Endothelial cell of umbilical vein (primary cell): ENCODE measurements at regions not wholly inside any gene's neighbourhood (a gene's known extent, or its start where the extent isn't known, plus 50 kb on each side); places are given as distances from the start of the nearest gene placed in this dataset.

Source experiments
- BruUV-seq: library from RNA; stranded (reverse); fragments of 400-500 nt; replicated peaks from 2 replicates; lab custom pipeline; 2021; lab: Mats Ljungman, UMichigan
- CTCF ChIA-PET: fragments of 300-600, 350-600 bp; sonication (Branson Sonifier 250); formaldehyde crosslinking; loops from one replicate; lab custom pipeline; 2021; ENCODE audit warnings: antibody characterized with exemption, inconsistent platforms; lab: Charles Lee
- POLR2A ChIA-PET: fragments of 300-600, 350-600 bp; sonication (Branson Sonifier 250); formaldehyde crosslinking; loops from one replicate; lab custom pipeline; 2021; ENCODE audit warnings: antibody characterized with exemption, inconsistent platforms; lab: Charles Lee
- DNase-seq: peaks from one replicate; pipeline ENCODE4 v3.0.0-alpha.2; 2011; ENCODE audit warnings: low read depth, low spot score
- FAIRE-seq: peaks from 2 replicates; lab custom pipeline; 2011; peaks lifted over from hg19 to GRCh38; lab: Jason Lieb, UNC
- H2AFZ ChIP-seq: 2 replicates; pipeline ENCODE4 v1.6.0; 2012; ENCODE audit warnings: low read depth, low read length, control low read depth, inconsistent platforms
- H3K27ac ChIP-seq: 2 replicates; pipeline ENCODE4 v1.5.1; 2011; ENCODE audit warnings: low read depth, mild to moderate bottlenecking, control low read depth, low read length, moderate library complexity; ENCODE audit not compliant: insufficient read depth
- H3K27me3 ChIP-seq, 2 experiments: 2 replicates each; pipeline versions ENCODE4 v1.6.0 to v1.6.1; 2011; ENCODE audit warnings: low read length in 2 of 2, mixed read lengths in 1 of 2; ENCODE audit not compliant: control insufficient read depth in 2 of 2, insufficient read depth in 2 of 2
- H3K36me3 ChIP-seq, 2 experiments: 2 replicates in 1 of 2; 3 replicates in 1 of 2; pipeline ENCODE4 v1.5.1; 2011; ENCODE audit warnings: low read length in 2 of 2, mild to moderate bottlenecking in 1 of 2, moderate library complexity in 1 of 2; ENCODE audit not compliant: control insufficient read depth in 2 of 2, insufficient read depth in 2 of 2; ENCODE audit errors: extremely low read depth in 1 of 2
- H3K4me1 ChIP-seq: 3 replicates; pipeline ENCODE4 v1.5.1; 2011; ENCODE audit warnings: mild to moderate bottlenecking, low read length; ENCODE audit not compliant: control insufficient read depth, insufficient read depth; ENCODE audit errors: extremely low read depth
- H3K4me2 ChIP-seq: 2 replicates; pipeline ENCODE4 v1.6.1; 2011; ENCODE audit warnings: low read length, control low read depth, mixed read lengths; ENCODE audit not compliant: insufficient read depth
- H3K4me3 ChIP-seq, 3 experiments: fragments of 200-600 bp in 1 of 3; sonication (generic), shearing (Covaris generic) in 1 of 3; replicated peaks in 1 of 3; 2 replicates each; pipeline ENCODE4 v1.5.1; 2011 to 2016; ENCODE audit warnings: control low read depth in 3 of 3, low read length in 3 of 3, mild to moderate bottlenecking in 2 of 3, inconsistent platforms in 1 of 3, low read depth in 1 of 3, moderate library complexity in 1 of 3; ENCODE audit not compliant: insufficient read depth in 1 of 3
- H3K79me2 ChIP-seq: 2 replicates; pipeline ENCODE4 v1.6.0; 2012; ENCODE audit warnings: low read length, inconsistent platforms; ENCODE audit not compliant: control insufficient read depth, insufficient read depth
- H3K9ac ChIP-seq: replicated peaks from 2 replicates; pipeline ENCODE3; 2011; ENCODE audit warnings: low read length, control low read depth; ENCODE audit not compliant: insufficient read depth; ENCODE audit errors: extremely low read depth
- H3K9me1 ChIP-seq: replicated peaks from 3 replicates; pipeline ENCODE4 v1.6.0; 2011; ENCODE audit warnings: mild to moderate bottlenecking, low read length; ENCODE audit not compliant: control insufficient read depth, insufficient read depth; ENCODE audit errors: extremely low read depth
- H3K9me3 ChIP-seq: replicated peaks from 2 replicates; pipeline ENCODE4 v1.5.1; 2012; ENCODE audit warnings: low read length, inconsistent platforms; ENCODE audit not compliant: control insufficient read depth, insufficient read depth
- H4K20me1 ChIP-seq: replicated peaks from 2 replicates; pipeline ENCODE3; 2011; ENCODE audit warnings: mild to moderate bottlenecking, low read length; ENCODE audit not compliant: control insufficient read depth, insufficient read depth; ENCODE audit errors: extremely low read depth
- CTCF ChIP-seq, 2 donors: IDR thresholded peaks; 1 replicate in 1 of 2; 2 replicates in 1 of 2; pipeline ENCODE4 v1.5.1; 2011; ENCODE audit warnings: low read length in 2 of 2, mild to moderate bottlenecking in 2 of 2, moderate library complexity in 2 of 2, control low read depth in 1 of 2, inconsistent platforms in 1 of 2, low read depth in 1 of 2; ENCODE audit not compliant: insufficient read depth in 1 of 2; ENCODE audit errors: extremely low read depth in 1 of 2
- EZH2 ChIP-seq: IDR thresholded peaks from 2 replicates; pipeline ENCODE4 v1.6.1; 2012; ENCODE audit warnings: borderline replicate concordance, low read depth, mild to moderate bottlenecking, moderate library complexity, low read length, inconsistent platforms; ENCODE audit not compliant: severe bottlenecking
- FOS ChIP-seq: IDR thresholded peaks from 2 replicates; pipeline ENCODE4 v1.6.1; 2011; ENCODE audit warnings: mild to moderate bottlenecking, low read length, moderate library complexity, borderline replicate concordance; ENCODE audit not compliant: insufficient read depth
- GATA2 ChIP-seq: IDR thresholded peaks from 2 replicates; pipeline ENCODE4 v1.7.0; 2011; ENCODE audit warnings: low read depth, mild to moderate bottlenecking, moderate library complexity, mixed read lengths, low read length; ENCODE audit not compliant: insufficient read length, insufficient read depth
- JUN ChIP-seq: IDR thresholded peaks from 2 replicates; pipeline ENCODE4 v1.6.1; 2011; ENCODE audit warnings: borderline replicate concordance, low read depth; ENCODE audit not compliant: insufficient read length, insufficient read depth
- MAX ChIP-seq: IDR thresholded peaks from 2 replicates; pipeline ENCODE4 v1.6.1; 2011; ENCODE audit not compliant: insufficient read depth, insufficient read length
- MYC ChIP-seq: IDR thresholded peaks from one replicate; pipeline ENCODE4 v1.6.1; 2011; ENCODE audit warnings: mild to moderate bottlenecking, low read depth, low read length
- POLR2A ChIP-seq: IDR thresholded peaks from 2 replicates; pipeline ENCODE4 v1.6.1; 2012; ENCODE audit warnings: low read depth, mild to moderate bottlenecking, control low read depth, low read length
- POLR2AphosphoS5 ChIP-seq: IDR thresholded peaks from 2 replicates; pipeline ENCODE4 v1.6.1; 2012; ENCODE audit warnings: low read depth, mild to moderate bottlenecking, control low read depth, low read length, moderate library complexity; ENCODE audit not compliant: insufficient read depth
- dilution Hi-C: fragments of 300-500 bp; cut with MboI; formaldehyde crosslinking; loops from one replicate; pipeline ENCODE4 v1.15.0; 2019; ENCODE audit warnings: low sequenced_read_pairs; ENCODE audit not compliant: extremely low pct_ligation_motif_present
- intact Hi-C: fragments of 100-400 bp; cut with micrococcal nuclease; formaldehyde crosslinking; loops from one replicate; pipeline ENCODE4 v1.10.0; 2022

- Histone ChIP-seq H3K27ac (no peak overlapping the region), H2AFZ (no peak overlapping the region), H3K9me3 (no peaks in the 10 kb centered on the region), H3K4me3 (no peak overlapping the region), H3K9me1 (no peaks in the 10 kb centered on the region), H3K27me3 (no peaks in the 10 kb centered on the region), H3K4me1 (no peaks in the 10 kb centered on the region), H3K79me2 (no peaks in the 10 kb centered on the region), H3K9ac (no peak overlapping the region), H4K20me1 (no peaks in the 10 kb centered on the region), H3K36me3 (no peaks in the 10 kb centered on the region), H3K4me2 (no peak overlapping the region)
- intact Hi-C loops (no loop called here), dilution Hi-C loops (no loop called here)
- TF ChIP-seq GATA2 = no peak
- no peak for TF ChIP-seq MYC
- TF ChIP-seq JUN = no peak
- no peak for TF ChIP-seq MAX
- TF ChIP-seq FOS = no peak
- TF ChIP-seq EZH2 = no peak
- TF ChIP-seq POLR2AphosphoS5 = no peak
- no peak for TF ChIP-seq CTCF (IDR thresholded peaks at IDR 0.05; ENCODE audit: extremely low read depth in 1 of 2, insufficient read depth in 1 of 2, low read depth in 1 of 2, low read length in 2 of 2)
- TF ChIP-seq POLR2A = no peak
- ChIA-PET CTCF (no interaction called here), POLR2A (no interaction called here)
- no TSS peak for BruUV-seq
- FAIRE-seq (no peak), DNase-seq (no peak)
Measured at GRCh38 chr19:32097620-32098019, 247.8 kb upstream of the ZNF507 start.
